Muscle layer of colon (tissue), 2 donors: ENCODE measurements at regions not wholly inside any gene's neighbourhood (a gene's known extent, or its start where the extent isn't known, plus 50 kb on each side); places are given as distances from the start of the nearest gene placed in this dataset.

Source experiments
- H3K27ac ChIP-seq: one replicate; pipeline ENCODE4 v1.7.0; 2013; ENCODE audit warnings: low read depth, mild to moderate bottlenecking, low read length, moderate library complexity
- H3K27me3 ChIP-seq, 2 donors: one replicate each; pipeline ENCODE4 v1.7.0; 2013; ENCODE audit warnings: low read length in 2 of 2, mild to moderate bottlenecking in 2 of 2; ENCODE audit not compliant: insufficient read depth in 2 of 2, control insufficient read depth in 1 of 2
- H3K36me3 ChIP-seq: one replicate; pipeline ENCODE4 v1.7.0; 2013; ENCODE audit warnings: mild to moderate bottlenecking, low read length; ENCODE audit not compliant: insufficient read depth
- H3K4me1 ChIP-seq: one replicate; pipeline ENCODE4 v1.7.0; 2013; ENCODE audit warnings: mild to moderate bottlenecking, low read length; ENCODE audit not compliant: insufficient read depth
- H3K4me3 ChIP-seq, 2 donors: one replicate each; pipeline ENCODE4 v1.7.0; 2013; ENCODE audit warnings: low read length in 2 of 2, low read depth in 1 of 2, mild to moderate bottlenecking in 1 of 2, moderate library complexity in 1 of 2
- H3K9ac ChIP-seq: one replicate; pipeline ENCODE4 v1.7.0; 2013; ENCODE audit warnings: low read length
- H3K9me3 ChIP-seq: one replicate; pipeline ENCODE4 v1.7.0; 2013; ENCODE audit warnings: mild to moderate bottlenecking, low read length
- donor health status: abdominal sarcoma.
- donor health status: Adenocarcinoma of cecum.

- H3K9me3 ChIP-seq: no peaks in the 10 kb centered on the region
- no peaks in the 10 kb centered on the region for H3K36me3 ChIP-seq
- H3K9ac ChIP-seq: no peak overlapping the region
- no peaks in the 10 kb centered on the region for H3K27me3 ChIP-seq
- H3K27ac ChIP-seq: no peak overlapping the region
- no peak overlapping the region for H3K4me3 ChIP-seq
- H3K4me1 ChIP-seq: no peaks in the 10 kb centered on the region
These were observed 1112.8 kb downstream of the TUSC7 start for GRCh38 chr3:117822416-117822815.

GRCh38 chr3:117836296-117836695, 1126.7 kb downstream of the TUSC7 start:
- no peaks in the 10 kb centered on the region for H3K36me3 ChIP-seq
- no peak overlapping the region for H3K9ac ChIP-seq
- H3K27ac ChIP-seq: no peak overlapping the region
- H3K27me3 ChIP-seq: no peaks in the 10 kb centered on the region
- H3K9me3 ChIP-seq: no peaks in the 10 kb centered on the region
- H3K4me1 ChIP-seq: no peaks in the 10 kb centered on the region
- no peak overlapping the region for H3K4me3 ChIP-seq

GRCh38 chr3:117837391-117837790, 1127.8 kb downstream of the TUSC7 start:
- H3K9me3 ChIP-seq: no peaks in the 10 kb centered on the region
- H3K9ac ChIP-seq: no peak overlapping the region
- no peaks in the 10 kb centered on the region for H3K36me3 ChIP-seq
- no peak overlapping the region for H3K4me3 ChIP-seq
- H3K27ac ChIP-seq: no peak overlapping the region
- H3K4me1 ChIP-seq: no peaks in the 10 kb centered on the region
- no peaks in the 10 kb centered on the region for H3K27me3 ChIP-seq

GRCh38 chr3:117842086-117842485, 1132.5 kb downstream of the TUSC7 start:
- Histone ChIP-seq H3K4me3 (no peak overlapping the region), H3K4me1 (no peaks in the 10 kb centered on the region), H3K36me3 (no peaks in the 10 kb centered on the region), H3K9ac (no peak overlapping the region), H3K27ac (no peak overlapping the region), H3K9me3 (no peaks in the 10 kb centered on the region), H3K27me3 (no peaks in the 10 kb centered on the region)

- Histone ChIP-seq H3K4me3 (no peak overlapping the region), H3K36me3 (no peaks in the 10 kb centered on the region), H3K27me3 (no peaks in the 10 kb centered on the region), H3K9me3 (no peaks in the 10 kb centered on the region), H3K9ac (no peak overlapping the region), H3K27ac (no peak overlapping the region), H3K4me1 (no peaks in the 10 kb centered on the region)
These were observed 1133.8 kb downstream of the TUSC7 start for GRCh38 chr3:117843356-117843755.

- Histone ChIP-seq H3K27me3 (no peaks in the 10 kb centered on the region), H3K9me3 (no peaks in the 10 kb centered on the region), H3K36me3 (no peaks in the 10 kb centered on the region), H3K4me3 (no peak overlapping the region), H3K27ac (no peak overlapping the region), H3K9ac (no peak overlapping the region), H3K4me1 (no peaks in the 10 kb centered on the region)
These were observed 1135.1 kb downstream of the TUSC7 start for GRCh38 chr3:117844676-117845075.

GRCh38 chr3:117846238-117846637, 1136.7 kb downstream of the TUSC7 start:
- H3K36me3 ChIP-seq: no peaks in the 10 kb centered on the region
- H3K27me3 ChIP-seq: no peaks in the 10 kb centered on the region
- no peak overlapping the region for H3K4me3 ChIP-seq
- H3K4me1 ChIP-seq: no peaks in the 10 kb centered on the region
- H3K27ac ChIP-seq: no peak overlapping the region
- H3K9me3 ChIP-seq: no peaks in the 10 kb centered on the region
- H3K9ac ChIP-seq: no peak overlapping the region

GRCh38 chr3:117848606-117849005, 1139.0 kb downstream of the TUSC7 start:
- H3K36me3 ChIP-seq: no peaks in the 10 kb centered on the region

GRCh38 chr3:117853923-117854668, 1144.5 kb downstream of the TUSC7 start:
- no peak overlapping the region for H3K9ac ChIP-seq

More at GRCh38 chr3:117848606-117849005, 1139.0 kb downstream of the TUSC7 start:
- no peak overlapping the region for H3K9ac ChIP-seq
- H3K27ac ChIP-seq: no peak overlapping the region
- no peaks in the 10 kb centered on the region for H3K9me3 ChIP-seq
- H3K27me3 ChIP-seq: no peaks in the 10 kb centered on the region
- H3K4me1 ChIP-seq: no peaks in the 10 kb centered on the region
- H3K4me3 ChIP-seq: no peak overlapping the region

GRCh38 chr3:117856354-117856753, 1146.8 kb downstream of the TUSC7 start:
- Histone ChIP-seq H3K9me3 (no peaks in the 10 kb centered on the region), H3K4me3 (no peak overlapping the region), H3K27me3 (no peaks in the 10 kb centered on the region)

More at GRCh38 chr3:117853923-117854668, 1144.5 kb downstream of the TUSC7 start:
- no peaks in the 10 kb centered on the region for H3K9me3 ChIP-seq
- no peak overlapping the region for H3K27ac ChIP-seq
- no peaks in the 10 kb centered on the region for H3K4me1 ChIP-seq
- H3K36me3 ChIP-seq: no peaks in the 10 kb centered on the region
- no peak overlapping the region for H3K4me3 ChIP-seq
- no peaks in the 10 kb centered on the region for H3K27me3 ChIP-seq

GRCh38 chr3:117863146-117863545, 1153.6 kb downstream of the TUSC7 start:
- H3K9me3 ChIP-seq: no peaks in the 10 kb centered on the region
- no peaks in the 10 kb centered on the region for H3K27me3 ChIP-seq
- no peak overlapping the region for H3K27ac ChIP-seq
- H3K4me3 ChIP-seq: no peak overlapping the region
- H3K9ac ChIP-seq: no peak overlapping the region
- no peaks in the 10 kb centered on the region for H3K4me1 ChIP-seq
- no peaks in the 10 kb centered on the region for H3K36me3 ChIP-seq

More at GRCh38 chr3:117856354-117856753, 1146.8 kb downstream of the TUSC7 start:
- no peak overlapping the region for H3K9ac ChIP-seq
- no peaks in the 10 kb centered on the region for H3K4me1 ChIP-seq
- H3K27ac ChIP-seq: no peak overlapping the region
- no peaks in the 10 kb centered on the region for H3K36me3 ChIP-seq

- H3K27me3 ChIP-seq: no peaks in the 10 kb centered on the region
These were observed 1155.8 kb downstream of the TUSC7 start for GRCh38 chr3:117865338-117865737.

More at GRCh38 chr3:117865338-117865737, 1155.8 kb downstream of the TUSC7 start:
- Histone ChIP-seq H3K4me3 (no peak overlapping the region), H3K9me3 (no peaks in the 10 kb centered on the region), H3K4me1 (no peaks in the 10 kb centered on the region), H3K27ac (no peak overlapping the region), H3K36me3 (no peaks in the 10 kb centered on the region), H3K9ac (no peak overlapping the region)
